HepG2 (cell line): ENCODE measurements at regions not wholly inside any gene's neighbourhood (a gene's known extent, or its start where the extent isn't known, plus 50 kb on each side); places are given as distances from the start of the nearest gene placed in this dataset.

Experiments used
- ATAC-seq: fragments of 200-7000 bp; cut with Tn5 transposase; 3 replicates; pipeline ENCODE4 v1.9.1; 2020; ENCODE audit warnings: mild to moderate bottlenecking, moderate library complexity
- BruUV-seq: library from RNA; stranded (reverse); fragments of 400-500 nt; replicated peaks from 2 replicates; lab custom pipeline; 2021; lab: Mats Ljungman, UMichigan
- CTCF ChIA-PET: fragments of 300-600 bp; formaldehyde crosslinking; extraction: SDS; loops from one replicate; lab custom pipeline; 2021; ENCODE audit warnings: low total read pairs, inconsistent platforms, low intra/inter-chr PET ratio; lab: Yijun Ruan, JAX
- POLR2A ChIA-PET: fragments of 350-600 bp; sonication (Branson Sonifier 250); formaldehyde crosslinking; loops from one replicate; lab custom pipeline; 2020; ENCODE audit warnings: antibody characterized with exemption, inconsistent platforms; lab: Yijun Ruan, JAX
- DNase-seq: peaks from one replicate; pipeline ENCODE4 v3.0.0-alpha.2; 2015; ENCODE audit warnings: low spot score
- FAIRE-seq: peaks from 3 replicates; lab custom pipeline; 2011; peaks lifted over from hg19 to GRCh38; lab: Jason Lieb, UNC
- H2AFZ ChIP-seq: one replicate; pipeline ENCODE4 v1.6.1; 2011; ENCODE audit warnings: low read length, inconsistent platforms
- H3K27ac ChIP-seq: fragments of 300-600 bp; 3 replicates; pipeline ENCODE4 v1.8.0; 2011; ENCODE audit warnings: mixed run types, mild to moderate bottlenecking, mixed read lengths, low read length, inconsistent platforms; ENCODE audit not compliant: insufficient read depth; ENCODE audit errors: extremely low read length
- H3K27me3 ChIP-seq, 2 experiments: fragments of 200-600 bp in 1 of 2; 2 replicates in 1 of 2; 3 replicates in 1 of 2; pipeline versions ENCODE4 v1.6.0 to v1.8.0; 2011; ENCODE audit warnings: low read length in 2 of 2, mild to moderate bottlenecking in 2 of 2, moderate library complexity in 2 of 2, inconsistent platforms in 1 of 2; ENCODE audit not compliant: insufficient read depth in 2 of 2, control insufficient read depth in 1 of 2
- H3K36me3 ChIP-seq, 2 experiments: fragments of 200-600 bp in 1 of 2; replicated peaks in 1 of 2; 2 replicates in 1 of 2; 3 replicates in 1 of 2; pipeline versions ENCODE4 v1.5.1 to v1.8.0; 2011; ENCODE audit warnings: low read length in 2 of 2, inconsistent platforms in 1 of 2; ENCODE audit not compliant: insufficient read depth in 2 of 2, control insufficient read depth in 1 of 2
- H3K4me1 ChIP-seq: 2 replicates; pipeline ENCODE4 v1.5.1; 2012; ENCODE audit warnings: low read length, inconsistent platforms; ENCODE audit not compliant: insufficient read depth
- H3K4me2 ChIP-seq: 2 replicates; pipeline ENCODE4 v1.6.0; 2011; ENCODE audit warnings: low read depth, low read length, inconsistent platforms
- H3K4me3 ChIP-seq, 3 experiments: fragments of 200-600 bp in 1 of 3; sonication (generic), shearing (Covaris generic) in 1 of 3; replicated peaks in 1 of 3; 2 replicates each; pipeline ENCODE4 v1.5.1; 2011 to 2016; ENCODE audit warnings: low read length in 3 of 3, inconsistent platforms in 2 of 3, low read depth in 2 of 3, mild to moderate bottlenecking in 2 of 3, control low read depth in 1 of 3, mixed read lengths in 1 of 3; ENCODE audit not compliant: insufficient read depth in 1 of 3
- H3K79me2 ChIP-seq: one replicate; pipeline ENCODE4 v1.6.1; 2011; ENCODE audit warnings: low read length, inconsistent platforms; ENCODE audit not compliant: insufficient read depth
- H3K9ac ChIP-seq: 2 replicates; pipeline ENCODE4 v1.6.0; 2011; ENCODE audit warnings: mild to moderate bottlenecking, low read depth, low read length, inconsistent platforms; ENCODE audit not compliant: insufficient read depth
- H3K9me3 ChIP-seq: 2 replicates; pipeline ENCODE4 v1.5.1; 2012; ENCODE audit warnings: mild to moderate bottlenecking, low read length
- H4K20me1 ChIP-seq: 2 replicates; pipeline ENCODE4 v1.6.0; 2011; ENCODE audit warnings: inconsistent platforms, mild to moderate bottlenecking, low read length, moderate library complexity; ENCODE audit not compliant: insufficient read depth
- CENPX ChIP-seq: sonication (generic); formaldehyde crosslinking; IDR thresholded peaks from 2 replicates; pipeline ENCODE4 v1.9.0; 2021; ENCODE audit warnings: mild to moderate bottlenecking, missing genetic modification reagents, moderate library complexity
- FOXK1 ChIP-seq: sonication (generic); formaldehyde crosslinking; IDR thresholded peaks from 2 replicates; pipeline ENCODE4 v1.4.0; 2020; ENCODE audit warnings: low read depth, missing genetic modification reagents, borderline replicate concordance
- HOXA3 ChIP-seq: sonication (generic); formaldehyde crosslinking; IDR thresholded peaks from 2 replicates; pipeline ENCODE4 v1.5.0; 2020; ENCODE audit warnings: missing genetic modification reagents
- NONO ChIP-seq, 2 experiments: fragments of 450-650 bp in 1 of 2; sonication (generic) in 1 of 2; formaldehyde crosslinking in 1 of 2; IDR thresholded peaks in 1 of 2; conservative IDR thresholded peaks in 1 of 2; 2 replicates each; pipeline versions ENCODE4 v1.6.1 to v1.8.0; 2017 to 2022; ENCODE audit warnings: mild to moderate bottlenecking in 1 of 2, missing genetic modification reagents in 1 of 2, moderate library complexity in 1 of 2
- PITX1 ChIP-seq: sonication (generic); formaldehyde crosslinking; IDR thresholded peaks from 2 replicates; pipeline ENCODE4 v1.5.1; 2020; ENCODE audit warnings: mild to moderate bottlenecking, missing genetic modification reagents
- PPARG ChIP-seq: conservative IDR thresholded peaks from 2 replicates; pipeline ENCODE4 v1.6.1; 2016; ENCODE audit warnings: missing biosample characterization, missing genetic modification reagents
- SP140L ChIP-seq: sonication (generic); formaldehyde crosslinking; IDR thresholded peaks from 2 replicates; pipeline ENCODE4 v1.4.0; 2020; ENCODE audit warnings: missing genetic modification reagents, borderline replicate concordance
- SPEN ChIP-seq: sonication (generic); formaldehyde crosslinking; IDR thresholded peaks from 2 replicates; pipeline ENCODE4 v1.5.1; 2020; ENCODE audit warnings: low read depth, mild to moderate bottlenecking, missing genetic modification reagents
- ZNF235 ChIP-seq: sonication (generic); formaldehyde crosslinking; IDR thresholded peaks from 2 replicates; pipeline ENCODE4 v1.8.1; 2023; ENCODE audit warnings: mild to moderate bottlenecking, missing genetic modification reagents, borderline replicate concordance
- ZNF253 ChIP-seq: sonication (generic); formaldehyde crosslinking; IDR thresholded peaks from 2 replicates; pipeline ENCODE4 v1.8.0; 2022; ENCODE audit warnings: mild to moderate bottlenecking, missing genetic modification reagents, borderline replicate concordance
- ZNF326 ChIP-seq: sonication (generic); formaldehyde crosslinking; IDR thresholded peaks from 2 replicates; pipeline ENCODE4 v1.4.0; 2020; ENCODE audit warnings: missing genetic modification reagents, borderline replicate concordance
- ZNF879 ChIP-seq: sonication (generic); formaldehyde crosslinking; IDR thresholded peaks from 2 replicates; pipeline ENCODE4 v1.8.1; 2023; ENCODE audit warnings: missing genetic modification reagents
- ZSCAN25 ChIP-seq: sonication (generic); formaldehyde crosslinking; IDR thresholded peaks from 2 replicates; pipeline ENCODE4 v1.8.0; 2022; ENCODE audit warnings: mild to moderate bottlenecking, missing genetic modification reagents
- WGBS: methylation state at CpG from one replicate; pipeline ENCODE4 v1.1.6; 2017; ENCODE audit warnings: low lambda C conversion rate; 5-methylcytosine and 5-hydroxymethylcytosine counted together
- in situ Hi-C: cut with HindIII; loops from 2 replicates; pipeline ENCODE4 v1.10.0; 2017; ENCODE audit warnings: low pct_unique_long_range_greater_than_20kb; ENCODE audit not compliant: extremely low pct_ligation_motif_present
- intact Hi-C: fragments of 100-400 bp; cut with micrococcal nuclease; formaldehyde crosslinking; loops from one replicate; pipeline ENCODE4 v1.10.0; 2022; ENCODE audit not compliant: unreplicated experiment
- TF ChIP-seq, protein P1 (sequence below): fragments of 450-650 bp; IDR thresholded peaks from 2 replicates; pipeline ENCODE4 v1.6.1; 2016
- TF ChIP-seq, protein P2 (sequence below): sonication (generic); formaldehyde crosslinking; IDR thresholded peaks from 2 replicates; pipeline ENCODE4 v1.4.0; 2020; ENCODE audit warnings: mild to moderate bottlenecking, missing genetic modification reagents
- TF ChIP-seq, protein P3 (sequence below): sonication (generic); formaldehyde crosslinking; IDR thresholded peaks from 2 replicates; pipeline ENCODE4 v1.8.0; 2022; ENCODE audit warnings: missing genetic modification reagents, mild to moderate bottlenecking, moderate library complexity, borderline replicate concordance
- TF ChIP-seq, protein P4 (sequence below): sonication (generic); formaldehyde crosslinking; IDR thresholded peaks from 2 replicates; pipeline ENCODE4 v1.8.0; 2022; ENCODE audit warnings: mild to moderate bottlenecking, missing genetic modification reagents, moderate library complexity

DNA sequence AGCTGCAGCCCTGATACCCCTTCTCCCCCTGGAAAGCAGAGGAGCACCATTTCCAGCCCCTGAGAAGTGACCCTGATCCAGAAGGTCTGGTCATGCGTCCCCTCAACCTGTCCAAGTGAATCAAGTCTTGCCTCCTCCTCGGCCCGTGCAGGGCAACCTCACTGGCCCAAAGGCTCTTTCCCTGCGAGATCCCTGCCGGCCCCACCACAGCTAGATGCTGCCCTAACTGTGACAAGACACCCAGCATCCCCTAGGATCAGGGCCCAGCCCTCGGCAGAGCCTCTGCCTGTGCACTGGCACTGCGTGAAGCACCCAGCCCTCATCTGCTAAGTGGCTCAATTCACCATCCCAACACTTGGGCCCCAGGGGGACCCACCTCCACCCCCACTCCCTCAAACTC, 155.1 kb downstream of the NUP210 start:
- Histone ChIP-seq H3K9me3 (no peaks in the 10 kb centered on the region; the same call in 1 of the 2 replicates), H2AFZ (no peak overlapping the region), H4K20me1 (no peaks in the 10 kb centered on the region), H3K4me2 (peak overlapping the region; percentile 66; the same call in 1 of the 2 replicates), H3K4me1 (peaks cover 73% of the 10 kb centered on the region), H3K36me3 (0 out of 5 replicates have a peak, but pooled peaks cover 0 to 3% of the 10 kb centered on the region in 2 experiments), H3K9ac (no peak overlapping the region), H3K4me3 (no peak overlapping the region), H3K27ac (peak overlapping the region; percentile 93), H3K27me3 (no peaks in the 10 kb centered on the region), H3K79me2 (peaks cover 56% of the 10 kb centered on the region)
- DNase-seq (no peak), FAIRE-seq (no peak), ATAC-seq (no peak)
- TF ChIP-seq PITX1 (CRISPR knock-in tag) (0 out of 2 replicates have a peak, but pooled peaks have one; percentile 29), FOXK1 (CRISPR knock-in tag) (no peak), PPARG (CRISPR knock-in tag) (no peak), HOXA3 (CRISPR knock-in tag) (no peak), NONO (IDR thresholded peaks at IDR 0.05) (no peak), NONO (CRISPR knock-in tag; conservative IDR thresholded peaks at IDR 0.05) (0 out of 2 replicates have a peak, but pooled peaks have one; percentile 28), SPEN (CRISPR knock-in tag) (no peak), ZNF235 (CRISPR knock-in tag) (no peak), CENPX (CRISPR knock-in tag) (no peak), ZNF879 (no peak), ZNF253 (CRISPR knock-in tag) (0 out of 2 replicates have a peak, but pooled peaks have one; percentile 55), SP140L (no peak), ZSCAN25 (CRISPR knock-in tag) (no peak), ZNF326 (CRISPR knock-in tag) (no peak)
- TF ChIP-seq, protein P1, sequence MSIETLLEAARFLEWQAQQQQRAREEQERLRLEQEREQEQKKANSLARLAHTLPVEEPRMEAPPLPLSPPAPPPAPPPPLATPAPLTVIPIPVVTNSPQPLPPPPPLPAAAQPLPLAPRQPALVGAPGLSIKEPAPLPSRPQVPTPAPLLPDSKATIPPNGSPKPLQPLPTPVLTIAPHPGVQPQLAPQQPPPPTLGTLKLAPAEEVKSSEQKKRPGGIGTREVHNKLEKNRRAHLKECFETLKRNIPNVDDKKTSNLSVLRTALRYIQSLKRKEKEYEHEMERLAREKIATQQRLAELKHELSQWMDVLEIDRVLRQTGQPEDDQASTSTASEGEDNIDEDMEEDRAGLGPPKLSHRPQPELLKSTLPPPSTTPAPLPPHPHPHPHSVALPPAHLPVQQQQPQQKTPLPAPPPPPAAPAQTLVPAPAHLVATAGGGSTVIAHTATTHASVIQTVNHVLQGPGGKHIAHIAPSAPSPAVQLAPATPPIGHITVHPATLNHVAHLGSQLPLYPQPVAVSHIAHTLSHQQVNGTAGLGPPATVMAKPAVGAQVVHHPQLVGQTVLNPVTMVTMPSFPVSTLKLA, result no peak
- TF ChIP-seq, protein P2, sequence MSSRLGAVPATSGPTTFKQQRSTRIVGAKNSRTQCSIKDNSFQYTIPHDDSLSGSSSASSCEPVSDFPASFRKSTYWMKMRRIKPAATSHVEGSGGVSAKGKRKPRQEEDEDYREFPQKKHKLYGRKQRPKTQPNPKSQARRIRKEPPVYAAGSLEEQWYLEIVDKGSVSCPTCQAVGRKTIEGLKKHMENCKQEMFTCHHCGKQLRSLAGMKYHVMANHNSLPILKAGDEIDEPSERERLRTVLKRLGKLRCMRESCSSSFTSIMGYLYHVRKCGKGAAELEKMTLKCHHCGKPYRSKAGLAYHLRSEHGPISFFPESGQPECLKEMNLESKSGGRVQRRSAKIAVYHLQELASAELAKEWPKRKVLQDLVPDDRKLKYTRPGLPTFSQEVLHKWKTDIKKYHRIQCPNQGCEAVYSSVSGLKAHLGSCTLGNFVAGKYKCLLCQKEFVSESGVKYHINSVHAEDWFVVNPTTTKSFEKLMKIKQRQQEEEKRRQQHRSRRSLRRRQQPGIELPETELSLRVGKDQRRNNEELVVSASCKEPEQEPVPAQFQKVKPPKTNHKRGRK (CRISPR knock-in tag), result no peak
- TF ChIP-seq, protein P3, sequence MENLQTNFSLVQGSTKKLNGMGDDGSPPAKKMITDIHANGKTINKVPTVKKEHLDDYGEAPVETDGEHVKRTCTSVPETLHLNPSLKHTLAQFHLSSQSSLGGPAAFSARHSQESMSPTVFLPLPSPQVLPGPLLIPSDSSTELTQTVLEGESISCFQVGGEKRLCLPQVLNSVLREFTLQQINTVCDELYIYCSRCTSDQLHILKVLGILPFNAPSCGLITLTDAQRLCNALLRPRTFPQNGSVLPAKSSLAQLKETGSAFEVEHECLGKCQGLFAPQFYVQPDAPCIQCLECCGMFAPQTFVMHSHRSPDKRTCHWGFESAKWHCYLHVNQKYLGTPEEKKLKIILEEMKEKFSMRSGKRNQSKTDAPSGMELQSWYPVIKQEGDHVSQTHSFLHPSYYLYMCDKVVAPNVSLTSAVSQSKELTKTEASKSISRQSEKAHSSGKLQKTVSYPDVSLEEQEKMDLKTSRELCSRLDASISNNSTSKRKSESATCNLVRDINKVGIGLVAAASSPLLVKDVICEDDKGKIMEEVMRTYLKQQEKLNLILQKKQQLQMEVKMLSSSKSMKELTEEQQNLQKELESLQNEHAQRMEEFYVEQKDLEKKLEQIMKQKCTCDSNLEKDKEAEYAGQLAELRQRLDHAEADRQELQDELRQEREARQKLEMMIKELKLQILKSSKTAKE (CRISPR knock-in tag), result no peak
- TF ChIP-seq, protein P4, sequence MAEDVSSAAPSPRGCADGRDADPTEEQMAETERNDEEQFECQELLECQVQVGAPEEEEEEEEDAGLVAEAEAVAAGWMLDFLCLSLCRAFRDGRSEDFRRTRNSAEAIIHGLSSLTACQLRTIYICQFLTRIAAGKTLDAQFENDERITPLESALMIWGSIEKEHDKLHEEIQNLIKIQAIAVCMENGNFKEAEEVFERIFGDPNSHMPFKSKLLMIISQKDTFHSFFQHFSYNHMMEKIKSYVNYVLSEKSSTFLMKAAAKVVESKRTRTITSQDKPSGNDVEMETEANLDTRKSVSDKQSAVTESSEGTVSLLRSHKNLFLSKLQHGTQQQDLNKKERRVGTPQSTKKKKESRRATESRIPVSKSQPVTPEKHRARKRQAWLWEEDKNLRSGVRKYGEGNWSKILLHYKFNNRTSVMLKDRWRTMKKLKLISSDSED (CRISPR knock-in tag), result peak; percentile 33; the same call in 1 of the 2 replicates
- CTCF ChIA-PET, result no interaction called here
- BruUV-seq, result no TSS peak
- in situ Hi-C loops (no loop called here), intact Hi-C loops (no loop called here)
- 96% methylated on average over 4 of the region's 7 CpGs for WGBS
- POLR2A ChIA-PET, result no interaction called here
